Gastrocnemius medialis (tissue), 4 donors: ENCODE measurements at regions not wholly inside any gene's neighbourhood (a gene's known extent, or its start where the extent isn't known, plus 50 kb on each side); places are given as distances from the start of the nearest gene placed in this dataset.

ENCODE experiments used
- ATAC-seq, 2 donors: fragments of 150-250 bp; one replicate each; pipeline ENCODE4 v1.9.1; 2016
- DNase-seq, 2 donors: peaks; one replicate each; pipeline ENCODE4 v3.0.0-alpha.2; 2019
- H3K27ac ChIP-seq, 4 donors: fragments of 200-600 bp; sonication (generic); 1 replicate in 1 of 4; 2 replicates in 3 of 4; pipeline ENCODE4 v1.5.1; 2016 to 2018; ENCODE audit warnings: mild to moderate bottlenecking in 2 of 4, moderate library complexity in 1 of 4
- H3K27me3 ChIP-seq, 3 donors: fragments of 200-600 bp; sonication (generic) in 2 of 3; 1 replicate in 1 of 3; 2 replicates in 2 of 3; pipeline versions ENCODE4 v1.5.1 to v1.6.0; 2016 to 2019; ENCODE audit warnings: mild to moderate bottlenecking in 1 of 3, moderate library complexity in 1 of 3
- H3K36me3 ChIP-seq, 2 donors: fragments of 200-600 bp; sonication (generic) in 1 of 2; one replicate each; pipeline ENCODE4 v1.5.1; 2017 to 2018
- H3K4me1 ChIP-seq, 2 donors: fragments of 200-600 bp; sonication (generic) in 1 of 2; one replicate each; pipeline ENCODE4 v1.5.1; 2016 to 2017; ENCODE audit warnings: mild to moderate bottlenecking in 2 of 2
- H3K4me3 ChIP-seq, 4 donors: fragments of 200-600 bp; sonication (generic) in 3 of 4; 1 replicate in 1 of 4; 2 replicates in 3 of 4; pipeline ENCODE4 v1.5.1; 2016 to 2019; ENCODE audit warnings: mild to moderate bottlenecking in 2 of 4
- H3K9me3 ChIP-seq, 3 donors: fragments of 200-600 bp; sonication (generic) in 2 of 3; 1 replicate in 1 of 3; 2 replicates in 2 of 3; pipeline ENCODE4 v1.5.1; 2016 to 2019
- POLR2A ChIP-seq, 2 donors: fragments of 450-650 bp; IDR thresholded peaks; one replicate each; pipeline ENCODE4 v1.6.1; 2017; ENCODE audit warnings: antibody characterized with exemption in 2 of 2, mild to moderate bottlenecking in 2 of 2, moderate library complexity in 2 of 2
- in situ Hi-C, 4 donors: fragments of 200-750 bp; cut with MboI; loops; one replicate each; pipeline versions ENCODE4 v1.15.0 to v1.8.0; 2017; ENCODE audit warnings: low sequenced_read_pairs in 4 of 4
- intact Hi-C: fragments of 100-400 bp; cut with DNase I; formaldehyde crosslinking; loops from one replicate; pipeline ENCODE4 v1.15.1; 2023; ENCODE audit warnings: low total_unique reads
- TF ChIP-seq, protein P1 (sequence below), 5 experiments: fragments of 450-650 bp in 3 of 5; fragments of 200-600 bp in 2 of 5; sonication (generic) in 2 of 5; IDR thresholded peaks in 4 of 5; conservative IDR thresholded peaks in 1 of 5; 1 replicate in 4 of 5; 2 replicates in 1 of 5; pipeline ENCODE4 v1.5.1; 2016 to 2019; ENCODE audit warnings: antibody characterized with exemption in 5 of 5, mild to moderate bottlenecking in 3 of 5, moderate library complexity in 3 of 5

DNA sequence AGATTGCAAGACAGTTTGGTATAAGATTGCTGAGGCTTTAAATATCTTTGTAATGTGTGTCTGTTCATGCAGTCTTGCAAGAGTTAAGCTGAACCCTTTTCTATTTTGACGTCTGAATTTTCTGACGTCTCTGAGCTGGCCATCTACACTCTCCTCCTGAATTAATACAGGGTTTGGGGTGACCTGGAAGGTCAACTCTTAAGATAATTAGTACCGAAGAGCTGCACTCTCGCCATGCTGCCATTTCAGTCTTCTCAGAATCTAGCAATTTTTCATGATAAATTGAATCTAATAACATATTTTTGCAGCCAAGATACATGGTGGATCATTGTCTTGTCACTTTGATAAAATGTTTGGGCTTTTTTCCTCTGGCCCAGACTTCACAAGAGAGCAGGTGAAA lies 1245.2 kb upstream of the CELF4 start:
- Histone ChIP-seq H3K4me3 (no peak overlapping the region), H3K27me3 (no peaks in the 10 kb centered on the region), H3K4me1 (no peaks in the 10 kb centered on the region), H3K9me3 (no peaks in the 10 kb centered on the region), H3K36me3 (no peaks in the 10 kb centered on the region), H3K27ac (no peak overlapping the region)
- TF ChIP-seq POLR2A (IDR thresholded peaks at IDR 0.05), result no peak
- TF ChIP-seq, protein P1, sequence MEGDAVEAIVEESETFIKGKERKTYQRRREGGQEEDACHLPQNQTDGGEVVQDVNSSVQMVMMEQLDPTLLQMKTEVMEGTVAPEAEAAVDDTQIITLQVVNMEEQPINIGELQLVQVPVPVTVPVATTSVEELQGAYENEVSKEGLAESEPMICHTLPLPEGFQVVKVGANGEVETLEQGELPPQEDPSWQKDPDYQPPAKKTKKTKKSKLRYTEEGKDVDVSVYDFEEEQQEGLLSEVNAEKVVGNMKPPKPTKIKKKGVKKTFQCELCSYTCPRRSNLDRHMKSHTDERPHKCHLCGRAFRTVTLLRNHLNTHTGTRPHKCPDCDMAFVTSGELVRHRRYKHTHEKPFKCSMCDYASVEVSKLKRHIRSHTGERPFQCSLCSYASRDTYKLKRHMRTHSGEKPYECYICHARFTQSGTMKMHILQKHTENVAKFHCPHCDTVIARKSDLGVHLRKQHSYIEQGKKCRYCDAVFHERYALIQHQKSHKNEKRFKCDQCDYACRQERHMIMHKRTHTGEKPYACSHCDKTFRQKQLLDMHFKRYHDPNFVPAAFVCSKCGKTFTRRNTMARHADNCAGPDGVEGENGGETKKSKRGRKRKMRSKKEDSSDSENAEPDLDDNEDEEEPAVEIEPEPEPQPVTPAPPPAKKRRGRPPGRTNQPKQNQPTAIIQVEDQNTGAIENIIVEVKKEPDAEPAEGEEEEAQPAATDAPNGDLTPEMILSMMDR (IDR thresholded peaks at IDR 0.05 in 4 of 5, conservative IDR thresholded peaks at IDR 0.05 in 1 of 5), result no peak
- ATAC-seq, result no peak
- intact Hi-C loops (no loop called here), in situ Hi-C loops (loop anchor here in 1 of 4 donors (10.0 kb wide), 1 partner anchor 64 kb away; no protein-coding TSS in a partner anchor)
- no peak for DNase-seq

DNA sequence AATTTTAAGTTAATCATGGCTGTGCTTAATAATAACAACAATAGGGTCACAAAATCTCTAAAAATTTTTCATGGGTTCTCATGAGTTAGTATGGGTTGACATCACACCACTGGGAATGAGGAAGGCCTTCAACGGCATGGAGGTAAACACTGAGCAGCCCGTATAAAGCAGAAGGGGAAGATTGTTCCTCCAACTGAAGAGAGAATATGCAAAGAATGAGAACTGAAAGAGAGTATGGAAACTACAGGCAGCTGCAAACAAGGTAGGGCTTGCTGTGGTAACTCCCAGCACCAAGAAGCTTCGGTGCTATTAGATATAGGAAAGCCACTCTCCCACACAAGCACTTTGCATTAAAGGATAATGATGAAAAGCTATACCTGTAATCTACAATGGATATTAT lies 1242.3 kb upstream of the CELF4 start:
- H3K9me3 ChIP-seq, result no peaks in the 10 kb centered on the region
- H3K27ac ChIP-seq, result no peak overlapping the region
- in situ Hi-C loops, result loop anchor here in 1 of 4 donors (10.0 kb wide), 1 partner anchor 63 kb away; no protein-coding TSS in a partner anchor
- no peak overlapping the region for H3K4me3 ChIP-seq
- H3K27me3 ChIP-seq, result no peaks in the 10 kb centered on the region
- ATAC-seq, result no peak
- TF ChIP-seq POLR2A (IDR thresholded peaks at IDR 0.05), result no peak
- TF ChIP-seq, protein P1 (IDR thresholded peaks at IDR 0.05 in 4 of 5, conservative IDR thresholded peaks at IDR 0.05 in 1 of 5), result no peak
- no peak for DNase-seq
- intact Hi-C loops, result no loop called here
- no peaks in the 10 kb centered on the region for H3K36me3 ChIP-seq
- no peaks in the 10 kb centered on the region for H3K4me1 ChIP-seq

DNA sequence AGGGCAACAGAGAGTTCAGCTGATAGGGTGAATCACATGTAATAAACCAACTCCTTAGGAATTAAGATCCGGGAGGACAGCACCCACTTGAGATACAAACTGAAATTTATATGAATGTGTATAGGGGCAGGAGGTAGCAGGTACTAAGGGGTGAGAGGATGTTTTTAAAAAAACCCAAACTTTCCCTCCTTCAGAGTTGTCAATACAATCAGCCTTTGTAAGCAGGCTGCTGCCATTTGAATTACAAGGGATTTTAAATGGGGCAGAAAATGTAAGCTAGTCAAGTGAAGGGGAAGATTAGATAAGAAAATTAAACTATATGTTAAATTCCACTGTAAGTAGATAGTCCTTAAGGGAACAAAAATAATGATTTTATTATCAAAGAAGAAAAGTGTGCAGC lies 1239.7 kb upstream of the CELF4 start:
- ATAC-seq, result no peak
- intact Hi-C loops, result no loop called here

DNA sequence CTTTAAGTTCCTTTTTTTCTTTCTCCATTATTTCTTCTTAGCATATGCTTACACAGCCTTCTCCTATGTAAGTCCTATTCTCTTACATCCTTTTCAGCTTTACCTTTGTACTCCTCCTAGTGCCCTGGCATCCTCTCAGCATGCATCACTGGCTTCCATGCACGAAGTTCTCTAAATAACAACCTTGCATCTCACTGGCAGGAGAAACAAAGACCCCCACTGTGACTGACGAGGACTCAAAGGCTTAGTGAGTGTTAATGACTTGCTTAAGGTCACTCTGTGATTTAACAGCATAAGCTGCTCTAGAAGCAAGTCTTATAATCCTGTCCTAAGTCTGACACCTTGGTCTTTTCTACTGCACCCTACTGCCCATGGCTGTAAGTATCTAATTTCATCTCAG lies 1236.0 kb upstream of the CELF4 start:
- DNase-seq (no peak), ATAC-seq (no peak)
- no peaks in the 10 kb centered on the region for H3K36me3 ChIP-seq
- no peaks in the 10 kb centered on the region for H3K27me3 ChIP-seq
- no peaks in the 10 kb centered on the region for H3K4me1 ChIP-seq
- in situ Hi-C loops (loop anchor here in 1 of 4 donors (10.0 kb wide), 1 partner anchor 57 kb away; no protein-coding TSS in a partner anchor), intact Hi-C loops (no loop called here)
- H3K4me3 ChIP-seq, result no peak overlapping the region
- no peak overlapping the region for H3K27ac ChIP-seq
- TF ChIP-seq, protein P1 (IDR thresholded peaks at IDR 0.05 in 4 of 5, conservative IDR thresholded peaks at IDR 0.05 in 1 of 5), result no peak
- no peaks in the 10 kb centered on the region for H3K9me3 ChIP-seq

More for the DNA sequence above, 1239.7 kb upstream of the CELF4 start:
- TF ChIP-seq, protein P1 (IDR thresholded peaks at IDR 0.05 in 4 of 5, conservative IDR thresholded peaks at IDR 0.05 in 1 of 5), result no peak
- TF ChIP-seq POLR2A (IDR thresholded peaks at IDR 0.05), result no peak
- DNase-seq, result no peak
- H3K4me3 ChIP-seq, result no peak overlapping the region
- H3K27me3 ChIP-seq, result no peaks in the 10 kb centered on the region
- H3K27ac ChIP-seq, result no peak overlapping the region
- no peaks in the 10 kb centered on the region for H3K9me3 ChIP-seq
- H3K36me3 ChIP-seq, result no peaks in the 10 kb centered on the region
- in situ Hi-C loops, result loop anchor here in 1 of 4 donors (10.0 kb wide), 1 partner anchor 60 kb away; no protein-coding TSS in a partner anchor
- H3K4me1 ChIP-seq, result no peaks in the 10 kb centered on the region

DNA sequence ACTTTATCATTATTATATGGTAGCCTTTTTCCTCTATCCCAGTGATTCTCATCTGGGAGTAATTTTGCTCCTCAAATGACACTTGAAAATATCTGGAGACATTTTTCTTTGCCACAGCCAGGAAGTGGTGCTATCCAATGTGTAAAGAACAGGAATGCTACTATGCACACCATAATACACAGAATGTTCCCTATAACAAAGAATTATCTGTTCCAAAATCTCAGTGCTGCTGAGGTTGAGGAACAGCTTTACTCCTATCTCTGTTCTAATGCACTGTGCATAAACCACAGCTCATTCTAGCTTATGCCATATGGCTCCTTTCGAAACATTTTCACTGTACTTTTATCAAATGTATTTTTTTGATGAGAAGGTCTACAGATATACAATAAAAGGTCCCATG lies 1231.2 kb upstream of the CELF4 start:
- DNase-seq, result no peak
- ATAC-seq, result no peak

More for the DNA sequence above, 1231.2 kb upstream of the CELF4 start:
- in situ Hi-C loops, result no loop called here
- H3K4me1 ChIP-seq, result no peaks in the 10 kb centered on the region
- no peak for TF ChIP-seq POLR2A (IDR thresholded peaks at IDR 0.05)
- TF ChIP-seq, protein P1 (IDR thresholded peaks at IDR 0.05 in 4 of 5, conservative IDR thresholded peaks at IDR 0.05 in 1 of 5), result no peak
- H3K36me3 ChIP-seq, result no peaks in the 10 kb centered on the region
- H3K27me3 ChIP-seq, result no peaks in the 10 kb centered on the region
- no peaks in the 10 kb centered on the region for H3K9me3 ChIP-seq
- no peak overlapping the region for H3K4me3 ChIP-seq
- intact Hi-C loops, result no loop called here
- H3K27ac ChIP-seq, result no peak overlapping the region
